ENCODE measurements at regions not wholly inside any gene's neighbourhood (a gene's known extent, or its start where the extent isn't known, plus 50 kb on each side); places are given as distances from the start of the nearest gene placed in this dataset.

GRCh38 chr3:144774897-144775296, 803.3 kb downstream of the DIPK2A start:
- intact Hi-C loops (cut with micrococcal nuclease), result no loop called here
- ChIA-PET POLR2A (no interaction called here), CTCF (no interaction called here)
- Mint-ChIP-seq H3K4me1 (no peaks in the 10 kb centered on the region), H3K27me3 (no peaks in the 10 kb centered on the region), H3K9me3 (no peaks in the 10 kb centered on the region), H3K36me3 (ENCODE audit: low read depth) (no peaks in the 10 kb centered on the region), H3K27ac (no peak overlapping the region), H3K4me3 (no peak overlapping the region)
- TF ChIP-seq, protein P1, sequence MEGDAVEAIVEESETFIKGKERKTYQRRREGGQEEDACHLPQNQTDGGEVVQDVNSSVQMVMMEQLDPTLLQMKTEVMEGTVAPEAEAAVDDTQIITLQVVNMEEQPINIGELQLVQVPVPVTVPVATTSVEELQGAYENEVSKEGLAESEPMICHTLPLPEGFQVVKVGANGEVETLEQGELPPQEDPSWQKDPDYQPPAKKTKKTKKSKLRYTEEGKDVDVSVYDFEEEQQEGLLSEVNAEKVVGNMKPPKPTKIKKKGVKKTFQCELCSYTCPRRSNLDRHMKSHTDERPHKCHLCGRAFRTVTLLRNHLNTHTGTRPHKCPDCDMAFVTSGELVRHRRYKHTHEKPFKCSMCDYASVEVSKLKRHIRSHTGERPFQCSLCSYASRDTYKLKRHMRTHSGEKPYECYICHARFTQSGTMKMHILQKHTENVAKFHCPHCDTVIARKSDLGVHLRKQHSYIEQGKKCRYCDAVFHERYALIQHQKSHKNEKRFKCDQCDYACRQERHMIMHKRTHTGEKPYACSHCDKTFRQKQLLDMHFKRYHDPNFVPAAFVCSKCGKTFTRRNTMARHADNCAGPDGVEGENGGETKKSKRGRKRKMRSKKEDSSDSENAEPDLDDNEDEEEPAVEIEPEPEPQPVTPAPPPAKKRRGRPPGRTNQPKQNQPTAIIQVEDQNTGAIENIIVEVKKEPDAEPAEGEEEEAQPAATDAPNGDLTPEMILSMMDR (IDR thresholded peaks at IDR 0.05), result no peak
- DNase-seq, result no peak
- ATAC-seq (ENCODE audit: low read depth), result no peak

DNA sequence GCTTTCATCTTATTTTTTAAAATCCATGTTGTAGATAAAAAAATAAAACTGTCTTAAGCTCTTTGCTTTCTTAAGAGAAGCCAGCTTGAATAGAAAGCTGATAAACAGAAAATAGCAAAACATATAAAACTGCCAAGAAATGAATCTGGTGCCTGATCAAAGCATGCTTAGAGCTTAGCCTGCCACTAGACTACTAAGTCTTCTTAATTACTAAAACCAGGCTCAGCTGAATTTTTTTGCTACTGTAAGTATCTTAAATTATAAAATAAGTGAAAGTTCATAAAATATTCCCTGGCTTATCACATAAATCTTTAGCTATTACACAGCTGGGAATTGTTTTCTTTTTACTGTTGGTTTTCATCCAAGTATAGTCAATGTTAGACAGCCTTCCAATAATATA, 803.9 kb downstream of the DIPK2A start:
- H3K9me3 Mint-ChIP-seq, result no peaks in the 10 kb centered on the region
- H3K27ac Mint-ChIP-seq, result no peak overlapping the region
- H3K36me3 Mint-ChIP-seq (ENCODE audit: low read depth), result no peaks in the 10 kb centered on the region
- H3K4me1 Mint-ChIP-seq, result no peaks in the 10 kb centered on the region
- no peak overlapping the region for H3K4me3 Mint-ChIP-seq
- intact Hi-C loops (cut with micrococcal nuclease), result no loop called here
- DNase-seq (no peak), ATAC-seq (ENCODE audit: low read depth) (no peak)
- ChIA-PET POLR2A (no interaction called here), CTCF (no interaction called here)
- TF ChIP-seq, protein P1 (IDR thresholded peaks at IDR 0.05), result no peak
- H3K27me3 Mint-ChIP-seq, result no peaks in the 10 kb centered on the region

GRCh38 chr3:144777906-144778305, 806.3 kb downstream of the DIPK2A start:
- DNase-seq (no peak), ATAC-seq (ENCODE audit: low read depth) (no peak)
- ChIA-PET POLR2A (no interaction called here), CTCF (no interaction called here)
- no peaks in the 10 kb centered on the region for H3K9me3 Mint-ChIP-seq
- no peaks in the 10 kb centered on the region for H3K36me3 Mint-ChIP-seq (ENCODE audit: low read depth)
- no peaks in the 10 kb centered on the region for H3K27me3 Mint-ChIP-seq
- H3K4me3 Mint-ChIP-seq, result no peak overlapping the region
- no peaks in the 10 kb centered on the region for H3K4me1 Mint-ChIP-seq
- TF ChIP-seq, protein P1 (IDR thresholded peaks at IDR 0.05), result no peak
- intact Hi-C loops (cut with micrococcal nuclease), result no loop called here
- H3K27ac Mint-ChIP-seq, result no peak overlapping the region

DNA sequence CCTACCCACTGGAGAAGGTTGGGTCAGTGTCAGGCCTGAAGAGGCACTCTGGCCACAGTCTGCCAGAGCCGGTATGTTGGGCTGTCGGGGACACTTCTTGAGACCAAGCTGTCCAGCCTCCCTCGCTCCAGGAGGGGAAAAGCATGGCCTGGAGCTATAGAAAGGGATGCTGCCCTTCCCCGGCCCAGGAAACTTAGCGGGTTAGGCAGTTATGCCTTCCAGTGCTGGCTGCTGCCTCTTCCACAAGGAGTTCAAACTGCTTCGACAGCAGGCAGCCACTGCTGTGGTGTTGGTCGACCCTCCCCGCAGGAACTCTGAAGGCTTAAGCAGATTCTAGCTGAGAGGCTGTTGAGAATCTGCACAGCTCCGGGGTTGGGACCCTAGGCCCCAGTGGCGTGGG, 819.4 kb downstream of the DIPK2A start:
- no peaks in the 10 kb centered on the region for H3K27me3 Mint-ChIP-seq
- peaks cover 3% of the 10 kb centered on the region for H3K9me3 Mint-ChIP-seq
- ChIA-PET POLR2A (no interaction called here), CTCF (no interaction called here)
- intact Hi-C loops (cut with micrococcal nuclease), result no loop called here
- H3K4me3 Mint-ChIP-seq, result no peak overlapping the region
- DNase-seq, result no peak
- ATAC-seq (ENCODE audit: low read depth), result no peak
- no peaks in the 10 kb centered on the region for H3K4me1 Mint-ChIP-seq
- TF ChIP-seq, protein P1 (IDR thresholded peaks at IDR 0.05), result no peak
- H3K36me3 Mint-ChIP-seq (ENCODE audit: low read depth), result no peaks in the 10 kb centered on the region
- no peak overlapping the region for H3K27ac Mint-ChIP-seq

- no peaks in the 10 kb centered on the region for H3K36me3 Mint-ChIP-seq (ENCODE audit: low read depth)
- CTCF ChIA-PET, result no interaction called here
- H3K27me3 Mint-ChIP-seq, result no peaks in the 10 kb centered on the region
- intact Hi-C loops (cut with micrococcal nuclease), result no loop called here
- no peak overlapping the region for H3K4me3 Mint-ChIP-seq
- H3K27ac Mint-ChIP-seq, result no peak overlapping the region
- POLR2A ChIA-PET, result no interaction called here
- no peak for ATAC-seq (ENCODE audit: low read depth)
- no peaks in the 10 kb centered on the region for H3K9me3 Mint-ChIP-seq
- DNase-seq, result no peak
- TF ChIP-seq, protein P1 (IDR thresholded peaks at IDR 0.05), result no peak
- H3K4me1 Mint-ChIP-seq, result no peaks in the 10 kb centered on the region
Measured at GRCh38 chr3:144801890-144802289, 830.3 kb downstream of the DIPK2A start.

All from activated B cell treated with CpG ODN at 0.5 μM for 24 hours (primary cell).